Right lung (tissue), 2 donors: ENCODE measurements at regions not wholly inside any gene's neighbourhood (a gene's known extent, or its start where the extent isn't known, plus 50 kb on each side); places are given as distances from the start of the nearest gene placed in this dataset.

Experiments used
- DNase-seq, 2 donors: peaks; one replicate each; pipeline ENCODE4 v3.0.0-alpha.2; 2013

- DNase-seq = no peak
Observed at GRCh38 chr1:11338284-11338924, 65.4 kb downstream of the UBIAD1 start.

DNA sequence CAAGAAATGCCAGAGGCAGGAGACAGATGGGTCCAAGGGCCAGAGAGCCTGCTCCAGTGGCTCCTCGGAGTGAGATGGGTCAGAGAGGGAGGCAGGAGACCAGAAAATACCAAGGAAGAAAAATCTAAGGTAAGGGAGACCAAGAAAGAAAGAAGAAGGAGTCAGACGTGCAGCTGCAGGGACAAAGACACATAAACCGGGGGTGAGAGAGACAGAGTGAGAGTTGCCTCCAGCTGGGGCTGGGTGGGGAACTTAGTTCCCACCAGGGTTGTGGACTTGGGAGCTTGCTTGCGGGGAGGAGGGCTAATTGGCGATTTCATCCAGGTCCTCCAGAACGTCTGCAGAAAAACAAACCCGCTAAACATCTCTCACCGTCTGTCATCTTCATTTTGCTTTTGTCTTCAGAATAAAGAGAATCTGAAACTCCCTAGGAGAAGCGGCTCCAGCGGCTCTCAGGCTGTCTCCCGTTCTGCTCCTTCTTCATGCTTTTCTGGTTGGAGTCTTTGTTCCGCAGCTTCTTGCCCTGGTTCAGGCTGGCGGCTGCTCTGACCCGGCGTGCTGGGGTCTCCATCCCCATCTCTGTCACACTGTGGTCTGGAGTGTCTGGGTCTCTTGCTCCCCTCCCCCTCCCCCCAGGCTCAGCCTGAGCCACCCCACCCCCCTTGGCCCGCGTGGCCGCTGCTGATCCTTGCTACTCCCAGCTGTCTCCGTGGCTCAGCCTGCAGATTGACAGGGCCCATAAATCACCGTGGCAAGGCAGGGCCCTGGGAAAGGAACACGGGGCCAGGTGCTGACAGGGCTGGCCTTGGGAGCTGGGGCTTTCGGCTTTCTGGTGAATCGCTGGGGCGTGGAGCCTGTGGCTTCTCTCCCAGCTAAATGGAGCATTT, 66.6 kb downstream of the UBIAD1 start:
- DNase-seq = no peak

DNA sequence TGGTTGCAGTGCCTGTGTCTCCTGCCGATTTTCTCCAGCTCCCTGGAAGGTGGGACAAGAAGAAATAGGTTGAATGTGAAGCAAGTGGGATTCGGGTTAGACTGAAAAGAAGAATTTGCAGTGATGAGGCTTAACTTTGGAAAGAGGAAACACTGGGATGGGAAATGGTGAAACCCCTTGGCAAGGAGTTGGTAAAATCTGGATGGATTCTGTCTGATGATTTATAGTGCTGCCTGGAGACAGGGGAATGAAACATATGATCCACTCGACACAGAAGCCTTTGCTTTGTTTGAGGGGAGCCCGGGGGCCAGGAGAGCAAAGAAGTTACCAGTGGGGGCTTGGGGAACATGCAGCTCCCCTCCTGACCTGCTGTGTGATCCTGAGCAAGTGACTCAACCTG, 67.2 kb downstream of the UBIAD1 start:
- DNase-seq = no peak

DNA sequence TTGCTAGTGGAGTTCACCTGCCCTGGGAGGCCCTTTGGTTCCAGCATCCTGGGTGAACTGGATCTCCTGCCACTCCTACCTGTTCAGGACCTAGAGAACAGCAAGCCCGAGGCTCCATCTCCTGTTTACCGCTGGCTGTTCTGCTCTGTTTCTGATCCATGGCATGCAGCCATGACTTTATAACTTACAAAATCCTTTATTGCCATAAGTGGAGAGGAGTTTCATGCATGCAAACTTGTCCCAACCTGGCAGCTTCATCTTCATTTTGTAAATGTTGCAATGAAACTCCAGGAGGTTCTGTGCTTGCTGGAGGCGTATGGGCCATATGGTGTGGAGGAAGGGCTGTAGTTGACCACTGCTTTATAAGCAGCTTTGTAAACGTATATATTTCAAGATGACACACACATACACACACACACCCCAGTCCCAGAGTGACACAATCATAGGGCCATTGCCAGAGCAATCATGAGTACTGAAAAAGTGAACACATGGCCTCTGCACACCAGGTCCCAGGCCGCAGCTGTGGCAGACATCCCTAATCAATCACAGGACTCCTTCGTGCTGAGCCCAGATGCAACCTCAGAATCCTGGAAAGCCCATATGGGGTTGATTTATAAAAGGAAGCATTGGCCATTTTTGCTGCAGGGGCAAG, 69.0 kb downstream of the UBIAD1 start:
- no peak for DNase-seq

- DNase-seq = no peak
Observed at GRCh38 chr1:11342621-11343032, 69.6 kb downstream of the UBIAD1 start.

- DNase-seq = no peak
Observed at GRCh38 chr1:11345971-11346715, 73.1 kb downstream of the UBIAD1 start.

- no peak for DNase-seq
Observed at GRCh38 chr1:11350265-11350664, 77.3 kb downstream of the UBIAD1 start.

DNA sequence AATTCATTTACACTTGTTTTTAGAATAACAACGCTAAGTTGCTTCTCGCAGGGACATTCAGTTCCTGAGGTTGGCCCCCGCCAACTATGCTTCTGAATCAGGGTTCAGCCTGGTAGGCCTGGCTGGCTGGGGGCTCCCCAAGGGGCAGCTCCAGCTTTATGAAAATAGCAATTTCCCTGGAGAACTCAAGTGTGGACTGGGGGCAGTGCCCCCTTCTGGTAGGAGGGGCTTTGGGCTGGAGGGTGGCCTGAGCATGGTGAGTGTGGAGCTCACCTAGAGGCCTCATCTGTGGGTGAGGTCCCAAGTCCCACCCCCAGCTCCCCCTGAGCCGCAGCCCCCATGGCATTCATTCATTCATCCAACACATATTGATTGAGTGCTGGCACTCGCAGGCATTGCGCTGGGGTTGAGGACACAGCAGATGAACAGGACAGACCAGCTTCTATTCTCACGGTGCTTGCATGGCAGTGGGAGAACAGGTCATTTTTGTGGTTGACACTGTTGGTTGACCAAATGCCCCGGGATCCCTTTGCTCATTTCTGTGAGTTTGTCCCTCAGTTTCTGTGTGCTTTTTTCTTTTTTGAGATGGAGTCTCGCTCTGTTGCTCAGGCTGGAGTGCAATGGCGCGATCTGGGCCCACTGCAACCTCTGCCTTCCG, 79.2 kb downstream of the UBIAD1 start:
- DNase-seq = no peak

GRCh38 chr1:11352816-11353799, 80.1 kb downstream of the UBIAD1 start:
- no peak for DNase-seq

- DNase-seq = no peak
Observed at GRCh38 chr1:11354893-11355553, 82.0 kb downstream of the UBIAD1 start.

DNA sequence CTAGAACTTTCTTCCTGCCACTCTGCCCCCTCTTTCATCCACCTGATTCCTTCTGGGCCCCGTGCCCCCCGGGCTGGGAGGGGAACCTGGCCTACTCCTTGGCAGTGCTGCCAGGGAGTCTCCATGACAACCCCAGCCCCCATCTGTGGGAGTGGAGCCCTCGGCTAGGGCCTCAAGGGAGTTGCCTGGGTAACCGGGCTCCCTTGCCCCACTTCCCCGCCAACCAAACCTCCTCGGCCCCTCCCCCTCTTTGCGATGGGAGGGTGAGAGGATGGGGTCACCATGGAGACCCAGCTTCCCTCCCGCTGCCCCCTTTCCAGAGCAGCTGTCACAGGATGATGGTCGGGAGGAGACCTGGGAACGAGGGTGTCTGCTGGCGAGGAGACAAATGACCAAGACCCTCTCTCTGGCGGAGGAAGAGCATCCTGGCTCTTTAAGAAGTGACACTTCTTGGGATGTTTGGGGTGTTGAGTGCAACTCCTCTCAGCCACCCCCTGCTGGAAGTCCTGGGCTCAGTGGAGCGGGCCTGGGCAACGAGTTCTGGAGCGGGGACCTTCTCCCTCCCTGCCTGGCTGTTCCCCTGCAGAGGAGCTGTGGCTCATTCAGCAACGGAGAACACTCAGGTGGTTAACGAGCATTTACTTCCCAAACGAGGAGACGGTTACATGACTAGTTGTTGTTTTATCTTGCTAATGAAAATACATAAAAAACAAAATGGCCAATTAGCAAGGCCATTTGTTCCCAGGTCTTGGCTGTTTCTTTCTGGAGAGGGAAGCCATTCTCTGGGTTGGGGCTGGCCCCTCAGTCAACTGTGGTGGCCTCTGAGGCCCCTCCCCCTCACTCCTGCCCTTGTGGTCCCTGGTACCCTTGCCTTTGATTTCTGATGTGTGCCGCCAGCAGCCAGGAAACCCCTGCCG, 82.8 kb downstream of the UBIAD1 start:
- no peak for DNase-seq

DNA sequence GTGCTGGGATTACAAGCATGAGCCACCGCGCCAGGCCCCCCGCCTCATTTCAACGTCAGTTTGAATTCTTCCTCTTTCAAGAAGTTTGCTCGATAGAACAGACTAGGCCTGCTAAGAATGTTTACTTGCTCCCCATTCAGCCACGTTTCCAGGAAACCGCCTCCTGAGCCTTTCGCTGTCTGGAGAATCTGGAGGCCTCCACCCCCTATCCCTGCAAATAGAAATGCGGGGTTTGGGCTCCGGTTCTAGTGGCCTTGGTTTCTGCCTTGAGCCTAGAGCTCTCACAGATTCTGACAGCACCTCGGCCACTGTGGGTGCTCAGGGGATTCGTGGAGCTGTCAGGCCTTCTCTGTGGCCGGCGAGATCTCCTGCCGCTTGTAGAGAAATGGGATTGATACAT, 84.3 kb downstream of the UBIAD1 start:
- DNase-seq = no peak

GRCh38 chr1:11358984-11359383, 86.0 kb downstream of the UBIAD1 start:
- DNase-seq = no peak

GRCh38 chr1:11362547-11363021, 89.6 kb downstream of the UBIAD1 start:
- DNase-seq = no peak

DNA sequence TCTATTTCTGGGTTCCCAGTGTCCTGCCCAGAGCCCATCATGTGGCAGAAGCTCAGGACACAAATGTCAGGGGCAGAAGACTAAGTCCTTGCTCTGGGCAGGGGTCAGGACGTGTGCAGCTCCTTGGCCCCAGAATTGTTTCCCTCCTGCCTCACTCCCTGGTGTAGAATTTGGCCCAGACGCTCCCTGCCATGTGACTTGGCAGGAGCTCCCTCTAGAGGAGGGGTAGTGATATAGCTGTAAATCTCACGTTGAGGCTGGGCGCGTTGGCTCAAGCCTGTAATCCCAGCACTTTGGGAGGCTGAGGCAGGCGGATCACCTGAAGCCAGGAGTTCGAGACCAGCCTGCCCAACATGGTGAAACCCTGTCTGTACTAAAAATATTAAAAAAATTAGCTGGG, 91.2 kb downstream of the UBIAD1 start:
- no peak for DNase-seq

DNA sequence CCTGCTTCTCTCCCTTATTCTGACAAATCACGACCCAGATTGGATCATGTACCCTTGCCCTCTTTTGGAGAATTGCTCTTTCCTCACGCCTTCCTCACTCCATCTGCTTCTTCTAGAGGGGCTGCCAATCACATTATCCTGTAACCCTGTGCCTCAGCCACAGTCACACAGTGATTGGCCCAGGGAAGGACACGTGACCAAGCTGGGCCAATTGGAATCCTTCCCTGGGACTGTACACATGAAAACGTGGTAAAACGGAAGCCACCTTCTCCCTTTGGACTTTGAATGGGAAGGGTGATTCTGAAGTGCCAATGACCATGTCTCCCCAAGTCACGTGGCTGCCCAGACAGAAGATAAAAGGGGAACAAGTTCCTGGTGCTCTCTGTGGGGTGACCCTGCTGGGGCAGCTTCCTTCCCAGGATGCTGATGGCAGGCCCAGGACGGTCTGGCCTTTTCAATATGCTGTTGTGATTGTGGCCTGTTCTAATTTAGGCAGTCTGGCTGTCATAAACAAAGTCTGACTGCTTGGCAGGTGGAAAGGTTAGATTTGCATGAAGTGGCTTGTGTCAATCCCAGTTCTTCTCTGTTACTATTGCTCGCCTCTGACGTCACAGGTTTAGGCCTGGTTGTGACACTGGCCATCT, 92.9 kb downstream of the UBIAD1 start:
- no peak for DNase-seq

DNA sequence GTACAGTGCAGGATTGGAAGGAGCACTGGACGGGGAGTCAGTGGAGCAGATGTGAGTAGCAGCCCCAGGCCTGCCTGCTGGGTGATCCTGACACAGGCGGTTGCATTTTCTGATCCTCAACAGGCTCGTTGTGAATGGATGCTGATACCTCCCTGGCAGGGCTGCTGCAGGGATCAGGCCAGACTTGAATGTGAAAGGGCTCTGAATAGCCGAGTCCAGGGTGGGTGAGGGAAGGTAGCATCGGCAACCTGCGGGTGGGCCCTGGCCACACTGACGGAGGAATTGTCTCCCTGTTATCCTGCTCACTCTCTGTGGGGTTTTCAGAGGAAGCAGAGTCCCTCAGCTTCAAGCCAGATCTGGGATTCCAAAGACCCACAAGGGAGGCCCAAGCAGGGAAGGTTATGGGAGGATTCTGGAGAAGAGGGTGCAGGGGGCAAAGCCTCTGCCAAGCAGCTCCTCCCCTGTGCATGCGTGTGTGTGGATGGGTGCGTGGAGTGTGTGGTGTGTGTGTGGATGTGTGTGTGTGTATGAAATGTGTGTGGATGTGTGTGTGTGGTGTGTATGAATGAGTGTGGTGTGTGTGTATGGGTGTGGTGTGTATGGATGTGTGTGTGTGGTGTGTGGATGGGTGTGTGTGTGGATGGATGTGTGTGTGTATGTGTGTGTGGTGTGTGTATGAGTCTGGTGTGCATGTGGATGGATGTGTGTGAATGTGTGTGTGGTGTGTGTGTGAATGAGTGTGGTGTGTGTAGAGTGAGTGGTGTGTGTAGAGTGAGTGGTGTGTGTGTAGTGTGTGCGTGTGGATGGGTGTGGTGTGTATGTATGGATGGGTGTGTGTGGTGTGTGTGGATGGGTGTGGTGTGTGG, 100.3 kb downstream of the UBIAD1 start:
- DNase-seq = no peak
